SKM-1 (cell line): ENCODE measurements at regions not wholly inside any gene's neighbourhood (a gene's known extent, or its start where the extent isn't known, plus 50 kb on each side); places are given as distances from the start of the nearest gene placed in this dataset.
"Not testable (repeated sequence)": the region's sequence is repeated elsewhere in the genome, so short reads cannot be mapped to it uniquely, and the experiment has no call there.

Experiments used
- DNase-seq: peaks from one replicate; lab custom pipeline; 2025; ENCODE audit not compliant: unreplicated experiment; lab: John Stamatoyannopoulos, UW

DNA sequence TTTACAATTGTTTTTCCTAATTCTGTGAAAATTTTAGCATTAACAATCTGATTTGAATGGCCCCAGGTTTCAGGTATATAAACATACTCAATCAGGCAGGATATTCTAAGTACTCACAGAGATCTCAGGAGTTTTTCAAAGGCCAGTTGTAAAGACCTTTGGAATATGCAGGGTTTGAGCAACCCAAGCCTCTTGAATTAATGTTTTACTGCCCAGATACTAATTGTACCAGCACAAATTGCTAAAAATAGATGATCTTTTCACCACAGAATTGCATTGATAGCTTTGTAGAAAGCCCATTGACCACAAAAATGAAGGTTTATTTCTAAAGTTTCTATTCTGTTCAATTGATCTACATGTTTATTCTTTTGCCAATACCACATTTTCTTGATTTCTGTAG, 186.5 kb downstream of the OSTF1 start:
- no peak for DNase-seq

DNA sequence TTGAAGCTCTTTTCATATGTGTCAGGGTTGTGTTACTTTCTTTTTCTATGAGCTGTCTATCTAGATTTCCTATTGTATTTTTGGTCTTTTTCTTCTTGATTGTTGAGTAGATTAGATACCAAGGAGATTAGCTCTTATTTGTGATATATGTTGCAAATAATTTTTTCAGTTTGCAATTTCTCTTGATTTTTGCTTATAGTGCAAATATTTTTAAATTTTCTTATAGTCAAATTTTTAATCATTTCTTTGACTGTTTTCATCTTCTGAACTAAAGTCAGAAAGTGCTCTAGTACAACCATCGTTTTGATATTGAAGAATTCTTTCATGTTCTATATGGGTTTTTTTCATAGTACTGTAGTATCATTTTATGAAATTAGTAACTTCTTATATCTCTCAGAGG, 193.7 kb downstream of the OSTF1 start:
- DNase-seq, result no peak

DNA sequence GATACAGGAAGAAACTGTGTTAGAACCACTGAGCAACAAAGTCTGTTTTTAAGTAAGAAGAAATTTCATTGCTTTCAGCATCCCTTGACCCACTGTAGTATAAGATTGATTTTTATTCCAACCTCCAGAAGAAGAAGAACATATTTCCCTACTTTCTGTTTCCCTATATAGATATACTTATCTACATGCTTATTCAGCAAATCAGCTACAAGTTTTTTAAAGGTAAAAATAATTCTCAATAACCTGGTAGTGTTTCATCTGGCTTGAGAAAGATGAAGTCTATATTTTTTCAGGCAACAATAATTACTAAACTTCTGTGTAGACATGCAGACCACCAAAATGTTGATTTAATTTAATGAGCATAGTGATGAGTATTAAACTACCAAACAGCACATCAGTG, 201.0 kb downstream of the OSTF1 start:
- no peak for DNase-seq

DNA sequence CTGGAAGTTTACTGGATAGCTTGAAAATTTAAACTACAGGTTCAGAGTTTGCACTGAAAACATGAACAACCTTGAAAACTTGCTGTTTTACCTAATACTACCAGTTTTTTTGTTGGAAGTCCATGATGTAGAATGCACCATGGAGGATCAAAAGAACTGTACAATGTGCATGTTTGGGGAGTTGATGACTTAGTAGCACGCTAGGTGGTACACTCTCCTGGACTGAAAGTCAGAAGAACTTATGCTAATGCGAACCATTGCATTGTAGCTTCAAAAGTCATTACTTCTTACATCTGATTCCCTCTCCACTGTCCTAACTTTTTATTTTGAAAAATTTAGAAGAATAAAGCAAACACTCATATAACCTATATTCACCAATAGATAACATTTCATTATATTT, 211.0 kb downstream of the OSTF1 start:
- DNase-seq, result no peak

DNA sequence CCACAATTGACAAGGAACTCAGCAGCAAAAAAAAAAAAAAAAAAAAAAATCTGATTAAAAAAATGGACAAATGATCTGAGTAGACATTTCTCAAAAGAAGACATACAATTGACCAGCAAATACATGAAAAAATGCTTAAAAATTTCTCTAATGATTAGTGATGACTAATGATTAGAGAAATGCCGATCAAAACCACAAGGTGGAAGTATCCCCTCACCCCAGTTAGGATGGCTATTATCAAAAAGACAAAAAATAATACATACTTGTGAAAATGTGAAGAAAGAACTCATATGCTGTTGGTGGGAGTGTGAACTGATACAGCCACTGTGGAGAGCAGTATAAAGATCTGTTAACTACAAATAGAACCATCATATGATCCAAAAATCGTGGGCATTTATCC, 245.3 kb downstream of the OSTF1 start:
- no peak for DNase-seq

DNA sequence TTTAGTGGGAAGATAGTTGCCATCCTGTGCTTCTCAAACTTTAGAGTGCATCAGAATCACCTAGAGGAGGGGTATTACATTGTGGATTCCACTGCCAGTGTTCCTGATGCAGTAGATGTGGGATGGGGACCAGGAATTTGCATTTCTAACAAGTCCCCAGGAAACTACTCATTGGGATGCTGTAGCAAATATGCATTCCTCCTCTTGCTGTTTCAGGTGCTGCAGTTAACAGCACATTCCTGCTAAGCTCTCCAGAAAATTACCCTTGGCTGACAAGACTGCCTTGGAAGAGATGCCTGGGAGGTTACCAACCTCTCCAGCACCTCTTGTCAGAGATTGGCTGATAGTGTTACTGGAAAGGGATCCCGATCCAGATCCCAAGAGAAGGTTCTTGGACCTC, 270.5 kb downstream of the OSTF1 start:
- no peak for DNase-seq

DNA sequence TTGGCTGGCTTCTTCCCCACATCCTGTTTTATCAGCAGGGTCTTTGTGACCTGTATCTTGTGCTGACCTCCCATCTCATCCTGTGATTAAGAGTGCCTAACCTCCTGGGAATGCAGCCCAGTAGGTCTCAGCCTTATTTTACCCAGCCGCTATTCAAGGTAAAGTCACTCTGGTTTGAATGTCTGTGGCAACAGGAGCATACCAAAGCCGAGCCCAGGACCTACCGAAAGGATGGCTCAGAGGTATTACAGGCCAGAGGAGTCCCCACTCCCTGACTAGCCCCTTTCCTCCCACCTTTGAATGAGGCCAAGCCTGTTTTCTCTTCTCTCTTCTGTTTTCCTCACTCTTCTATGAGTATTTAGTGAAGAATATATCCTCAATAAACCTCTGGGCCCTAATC, 271.3 kb downstream of the OSTF1 start:
- no peak for DNase-seq

DNA sequence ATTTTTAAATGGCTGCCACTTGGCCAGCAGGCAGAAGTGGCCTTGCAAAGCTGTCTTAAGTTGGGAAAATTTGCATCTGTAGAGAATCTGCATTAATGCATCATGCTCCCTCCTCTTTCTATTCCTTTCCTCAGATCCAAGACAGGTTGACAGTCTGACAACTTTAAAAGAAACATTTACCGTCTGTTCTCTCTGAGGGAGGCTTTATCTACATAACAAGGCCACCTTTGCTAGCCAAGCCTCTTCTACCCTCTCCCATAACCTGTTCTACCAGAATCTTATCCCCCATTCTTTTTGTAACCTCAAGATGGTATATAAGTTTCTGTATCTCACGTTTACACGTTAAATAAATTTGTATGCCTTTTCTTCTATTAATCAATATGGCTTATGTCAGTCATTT, 271.9 kb downstream of the OSTF1 start:
- no peak for DNase-seq

DNA sequence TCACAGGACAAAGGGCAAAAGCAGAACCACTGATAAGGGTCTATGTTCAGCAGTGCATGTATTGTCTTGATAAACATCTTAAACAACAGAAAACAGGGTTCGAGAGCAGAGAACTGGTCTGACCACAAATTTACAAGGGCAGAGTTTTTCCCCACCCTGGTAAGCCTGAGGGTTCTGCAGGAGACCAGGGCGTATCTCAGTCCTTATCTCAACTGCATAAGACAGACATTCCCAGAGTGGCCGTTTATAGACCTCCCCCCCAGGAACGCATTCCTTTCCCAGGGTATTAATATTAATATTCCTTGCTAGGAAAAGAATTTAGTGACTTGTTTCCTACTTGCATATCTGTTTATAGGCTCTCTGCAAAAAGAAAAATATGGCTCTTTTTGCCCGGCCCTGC, 274.1 kb downstream of the OSTF1 start:
- not testable (repeated sequence) for DNase-seq

DNA sequence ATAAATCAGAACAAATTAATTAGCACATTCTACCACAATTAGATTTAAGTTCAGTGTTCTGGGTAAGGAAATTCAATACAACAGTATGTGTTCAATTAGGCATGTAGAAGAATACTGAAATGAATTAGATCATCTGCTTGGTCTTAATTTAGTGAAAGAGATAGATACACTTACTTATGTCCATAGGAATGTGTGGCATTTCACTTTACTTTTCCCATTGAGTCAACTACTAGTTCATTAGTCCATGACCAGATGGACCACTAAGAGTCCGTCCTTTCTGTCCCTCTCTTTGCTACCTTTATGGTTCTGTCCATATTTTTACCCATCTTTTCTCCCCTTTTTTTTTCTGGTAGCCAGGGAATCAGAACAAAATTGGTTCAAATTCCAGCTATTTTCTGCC, 276.9 kb downstream of the OSTF1 start:
- no peak for DNase-seq

DNA sequence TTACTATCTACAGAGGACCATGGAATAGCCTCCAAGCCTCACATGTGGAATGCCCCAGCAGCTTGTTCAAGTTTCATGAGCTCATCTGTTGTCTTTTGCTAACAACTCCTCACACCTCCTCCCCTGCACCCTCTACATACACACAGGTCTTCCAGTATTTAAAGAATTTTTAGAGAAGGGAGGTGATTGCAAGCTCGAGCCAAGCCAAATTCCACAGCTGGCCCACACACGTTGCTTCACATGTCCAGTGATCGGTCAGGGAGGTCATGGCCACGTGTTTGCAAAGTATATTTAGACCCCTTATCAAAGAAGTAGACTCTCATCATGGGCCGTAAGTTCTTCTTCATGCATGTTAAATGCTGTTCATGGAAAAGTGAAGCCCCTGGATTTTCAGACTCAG, 281.7 kb downstream of the OSTF1 start:
- no peak for DNase-seq

DNA sequence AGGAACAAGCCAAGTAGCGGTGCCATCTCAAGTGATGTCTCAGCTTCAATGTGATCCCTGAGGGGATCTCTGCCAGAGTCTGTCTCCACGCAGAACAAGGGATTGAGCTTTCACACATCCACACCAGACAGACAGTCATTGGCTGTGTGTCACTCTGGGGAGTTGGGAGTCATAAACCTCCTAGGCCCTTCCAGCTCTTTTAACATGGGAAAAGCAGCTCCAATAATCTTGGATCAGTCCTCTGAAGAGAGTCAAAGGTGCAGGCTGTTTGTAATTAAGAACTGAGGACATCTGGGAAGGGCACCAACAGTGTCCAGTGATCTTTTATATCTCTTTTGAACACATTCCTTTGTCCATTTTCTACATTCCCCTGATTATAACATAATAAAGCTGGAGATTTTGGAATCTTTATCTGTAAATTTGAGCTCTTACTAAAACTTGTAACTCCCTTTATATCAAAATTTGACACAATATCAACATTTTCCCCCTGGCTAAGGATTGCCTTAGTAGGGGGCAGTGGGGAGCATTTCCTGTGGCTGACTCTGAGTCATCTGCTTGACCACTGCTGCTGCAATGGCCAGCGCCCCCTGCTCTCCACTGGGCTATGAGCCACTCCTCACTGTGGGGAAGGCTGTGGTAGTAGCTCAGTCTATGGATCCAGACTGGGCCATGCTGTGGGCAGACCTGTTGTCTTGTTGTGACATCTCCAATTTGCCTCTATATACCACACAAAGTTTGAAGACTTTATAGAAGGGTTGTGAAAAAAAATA, 284.4 kb downstream of the OSTF1 start:
- DNase-seq, result no peak

DNA sequence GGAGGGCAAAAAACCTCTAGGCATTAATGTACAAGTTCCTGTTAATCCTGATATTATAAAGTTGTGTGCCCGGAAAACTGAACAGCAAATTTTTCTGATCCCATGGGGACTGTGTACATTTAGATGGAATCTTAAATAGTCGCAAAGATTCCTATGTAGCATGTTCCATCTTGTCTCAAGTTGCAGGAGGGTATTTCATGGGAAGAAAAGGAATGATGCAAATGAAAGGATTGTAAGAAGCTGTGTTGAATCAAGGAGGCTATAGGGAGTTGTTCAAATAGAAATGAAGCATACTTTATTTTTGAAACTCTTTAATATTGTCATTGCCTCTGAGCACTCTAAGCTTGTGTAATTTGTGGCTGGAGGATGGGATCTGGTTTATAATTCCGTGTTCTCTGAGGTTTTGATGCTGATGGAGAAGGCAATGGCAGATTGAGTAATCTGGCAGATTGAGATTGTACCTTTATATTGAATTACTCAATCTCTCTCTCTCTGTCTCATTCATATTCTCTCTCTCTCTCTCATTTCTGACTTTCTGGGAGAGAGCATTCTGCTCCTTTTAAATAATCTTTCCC, 288.5 kb downstream of the OSTF1 start:
- no peak for DNase-seq

DNA sequence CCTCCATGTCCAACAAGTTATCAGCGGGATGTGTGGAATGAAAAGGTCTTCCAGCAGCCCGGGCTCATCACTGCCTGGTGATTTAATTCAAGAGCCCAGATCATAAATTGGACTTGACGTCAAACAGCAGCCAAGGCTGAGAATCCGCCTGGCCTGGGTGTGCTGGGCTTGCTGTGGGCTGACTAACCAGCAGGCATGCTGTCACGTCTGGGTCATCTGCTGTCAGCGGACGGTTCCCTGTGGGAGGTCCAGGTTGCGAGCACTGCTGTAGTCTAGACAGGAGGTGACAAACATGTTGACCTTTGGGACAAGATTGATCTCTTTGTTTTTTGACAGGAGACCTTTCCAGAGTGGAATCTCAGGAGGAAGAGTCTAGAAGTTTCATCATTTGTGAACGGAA, 289.7 kb downstream of the OSTF1 start:
- no peak for DNase-seq

DNA sequence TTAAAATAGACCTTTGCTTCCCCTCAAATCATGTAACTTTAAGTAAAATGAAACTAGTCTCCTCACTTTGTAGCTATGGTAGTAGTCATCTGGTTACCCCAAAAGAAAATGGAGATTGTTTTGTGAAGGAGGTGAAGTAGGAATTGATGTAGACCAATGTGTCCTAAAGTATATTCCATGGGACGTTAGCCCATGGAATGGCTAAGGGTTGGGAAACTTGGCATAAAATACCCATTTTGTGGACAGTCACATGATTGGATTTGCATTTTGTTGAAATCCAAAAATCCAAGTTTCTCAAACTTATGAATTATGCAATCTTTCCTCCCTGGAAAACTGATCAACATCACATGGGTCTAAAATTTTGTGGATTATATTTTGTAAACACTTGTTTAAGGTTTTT, 290.6 kb downstream of the OSTF1 start:
- DNase-seq, result no peak

DNA sequence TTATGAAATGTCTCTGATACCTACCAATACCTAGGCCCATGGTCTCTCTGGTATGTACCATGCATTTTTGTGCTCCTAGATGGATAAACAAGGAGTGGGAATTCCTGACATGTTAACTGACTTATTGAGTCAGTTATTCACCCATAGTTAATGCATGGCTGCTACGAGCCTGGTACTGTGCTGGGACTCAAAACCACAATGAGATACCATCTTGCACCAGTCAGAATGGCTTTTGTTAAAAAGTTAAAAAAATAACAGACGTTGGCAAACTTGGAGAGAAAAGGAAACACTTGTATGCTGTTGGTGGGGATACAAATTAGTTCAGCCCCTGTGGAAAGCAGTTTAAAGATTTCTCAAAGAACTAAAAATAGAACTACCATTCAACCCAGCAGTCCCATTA, 293.8 kb downstream of the OSTF1 start:
- DNase-seq, result no peak

DNA sequence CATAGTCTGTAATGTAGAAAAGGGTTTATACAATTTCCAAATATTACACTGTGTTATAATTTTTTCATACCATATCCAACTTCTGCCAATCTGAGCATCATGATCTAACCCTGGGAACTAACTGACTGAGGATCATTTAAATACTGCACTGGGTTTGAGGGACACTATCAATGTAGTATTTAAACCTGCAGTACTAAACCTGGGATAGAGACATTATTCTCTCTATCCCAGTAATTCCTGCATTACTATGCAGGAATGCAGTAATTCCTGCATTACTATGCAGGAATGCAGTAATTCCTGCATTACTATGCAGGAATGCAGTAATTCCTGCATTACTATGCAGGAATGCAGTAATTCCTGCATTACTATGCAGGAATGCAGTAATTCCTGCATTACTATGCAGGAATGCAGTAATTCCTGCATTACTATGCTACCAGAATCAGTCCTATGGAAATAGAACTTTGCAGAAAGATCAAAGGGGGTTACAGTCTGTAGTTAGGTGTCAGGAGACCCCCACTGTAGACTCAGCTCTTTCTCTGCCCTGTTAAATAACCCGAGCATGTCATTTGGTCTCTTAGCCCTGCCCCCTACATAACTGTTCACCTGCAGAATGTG, 295.2 kb downstream of the OSTF1 start:
- DNase-seq, result not testable (repeated sequence)

DNA sequence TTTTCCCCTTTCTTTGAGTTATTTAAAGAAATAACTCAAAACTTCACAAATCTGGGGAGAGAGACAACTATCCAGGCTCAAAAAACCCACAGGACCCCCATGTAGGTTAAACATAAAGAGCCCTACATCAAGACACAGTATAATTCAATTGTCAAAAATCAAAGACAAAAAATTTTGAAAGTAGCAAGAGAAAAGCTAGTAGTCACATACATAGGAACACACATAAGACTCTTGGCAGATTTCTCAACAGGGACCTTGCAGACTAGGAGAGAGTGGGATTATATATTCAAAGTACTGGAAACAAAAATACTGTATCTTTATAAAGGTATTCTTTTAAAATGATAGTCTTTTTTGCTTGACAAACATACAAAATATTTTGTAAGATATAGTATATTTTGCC, 296.9 kb downstream of the OSTF1 start:
- DNase-seq, result no peak

DNA sequence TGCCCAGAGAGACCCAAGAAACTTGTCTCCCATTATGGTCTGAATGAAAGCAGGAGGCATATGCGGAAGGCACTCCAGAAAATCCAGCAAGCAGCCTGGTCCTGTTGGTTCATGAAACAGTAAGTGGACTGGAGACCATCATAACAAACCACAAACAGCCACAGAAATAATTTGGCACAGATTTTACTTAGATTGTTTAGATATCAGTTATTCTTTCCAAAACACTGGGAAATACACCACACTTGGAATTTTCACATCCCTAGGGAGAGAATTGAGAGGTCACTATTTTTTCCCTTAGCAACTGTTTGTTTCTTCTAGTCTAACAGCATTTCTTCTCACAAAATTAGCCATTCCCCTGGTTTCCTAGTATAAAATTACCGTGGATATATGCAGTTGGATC, 300.8 kb downstream of the OSTF1 start:
- no peak for DNase-seq

DNA sequence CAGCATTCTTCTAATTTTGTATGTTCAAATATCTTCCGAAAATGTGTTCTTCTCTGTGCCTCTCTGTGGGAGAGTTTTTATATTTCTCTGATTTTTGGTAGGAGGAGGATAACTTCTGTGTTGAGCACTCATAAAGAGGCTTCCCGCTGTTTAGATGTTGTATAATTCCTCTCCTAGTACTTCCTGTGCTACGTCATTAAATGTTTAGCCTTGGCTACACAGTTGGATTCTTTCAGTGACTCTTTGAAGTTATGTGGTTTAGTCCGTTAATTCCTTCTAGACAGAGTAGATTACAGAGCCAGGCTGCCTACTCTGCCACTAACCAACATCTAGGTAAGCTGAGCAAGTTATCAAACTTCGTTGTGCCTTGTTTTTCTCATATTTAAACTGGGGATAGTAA, 302.6 kb downstream of the OSTF1 start:
- DNase-seq, result no peak

DNA sequence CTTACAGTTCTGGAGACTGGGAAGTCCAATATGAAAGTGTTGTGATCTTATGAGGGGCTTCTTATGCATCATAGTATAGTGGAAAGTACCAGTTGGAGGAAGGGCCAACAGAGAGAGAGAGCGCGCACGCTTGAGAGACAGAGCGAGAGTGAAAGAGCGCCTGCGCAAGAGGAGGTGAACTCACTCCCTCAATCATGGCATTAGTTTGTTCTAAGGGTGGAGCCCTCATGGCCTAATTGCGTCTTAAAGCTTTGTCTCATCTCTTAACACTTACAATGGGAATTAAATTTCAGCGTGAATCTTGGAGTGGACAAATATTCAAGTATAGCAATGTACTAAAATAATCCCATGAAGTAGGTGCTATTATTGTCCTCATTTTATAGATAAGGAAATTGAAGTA, 303.2 kb downstream of the OSTF1 start:
- DNase-seq, result no peak

DNA sequence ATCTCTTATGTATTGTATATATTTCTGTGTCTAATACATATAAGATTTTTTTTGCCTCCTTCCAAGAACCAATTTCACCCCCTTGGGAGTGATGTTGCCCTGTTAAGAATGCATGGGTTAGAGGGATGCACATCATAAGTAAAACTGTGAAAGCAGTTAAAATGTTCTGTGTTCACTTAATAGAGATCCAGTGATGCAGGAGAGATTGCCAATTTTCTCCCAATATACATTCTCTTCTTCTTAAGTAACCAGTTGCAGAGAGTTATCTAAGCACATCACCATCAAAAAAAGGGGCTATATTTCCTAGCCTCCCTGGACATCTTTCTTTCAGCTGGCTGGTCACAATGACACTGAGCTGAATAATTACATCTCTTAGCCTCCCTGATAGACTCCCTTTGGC, 307.0 kb downstream of the OSTF1 start:
- DNase-seq, result no peak

DNA sequence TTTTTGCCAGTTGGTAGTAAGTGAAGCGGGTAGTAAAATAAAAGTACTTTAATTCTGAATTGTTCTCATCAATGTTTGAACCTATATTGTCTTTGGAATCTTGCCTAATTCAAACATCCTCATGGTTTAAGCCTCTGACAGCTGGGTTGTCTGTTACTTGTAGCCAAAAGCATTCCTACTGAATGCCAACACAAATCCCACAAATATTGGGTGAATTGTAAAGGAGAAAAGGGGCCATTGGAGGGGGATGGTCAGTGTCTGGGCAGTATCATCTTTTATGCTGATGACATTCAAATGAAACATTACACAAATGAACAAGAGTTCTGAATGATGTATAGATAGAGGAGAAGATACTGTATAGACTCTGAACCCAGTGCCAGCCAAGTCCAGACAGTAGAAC, 309.5 kb downstream of the OSTF1 start:
- no peak for DNase-seq
